Caco-2 (cell line): ENCODE measurements at regions not wholly inside any gene's neighbourhood (a gene's known extent, or its start where the extent isn't known, plus 50 kb on each side); places are given as distances from the start of the nearest gene placed in this dataset.

Experiments
- BruUV-seq: library from RNA; stranded (reverse); fragments of 400-500 nt; replicated peaks from 2 replicates; lab custom pipeline; 2021; lab: Mats Ljungman, UMichigan
- CTCF ChIA-PET: fragments of 300-600 bp; sonication (Branson Sonifier 250); formaldehyde crosslinking; loops from one replicate; lab custom pipeline; 2022; ENCODE audit warnings: antibody characterized with exemption; lab: Charles Lee
- POLR2A ChIA-PET: fragments of 300-600 bp; sonication (Branson Sonifier 250); formaldehyde crosslinking; loops from one replicate; lab custom pipeline; 2022; ENCODE audit warnings: antibody characterized with exemption; lab: Charles Lee
- DNase-seq, 2 experiments: peaks; one replicate each; pipeline versions ENCODE4 v3.0.0 to v3.0.0-alpha.2; 2020 to 2022
- H3K27me3 ChIP-seq: replicated peaks from 2 replicates; pipeline ENCODE4 v1.6.0; 2011; ENCODE audit warnings: low read length; ENCODE audit not compliant: control insufficient read depth, insufficient read depth
- H3K36me3 ChIP-seq: 2 replicates; pipeline ENCODE4 v1.5.1; 2011; ENCODE audit warnings: low read length; ENCODE audit not compliant: control insufficient read depth, insufficient read depth
- H3K4me1 ChIP-seq: fragments of 250-450 bp; sonication (Bioruptor Pico); 2 replicates; pipeline ENCODE4 v1.5.1; 2020; ENCODE audit warnings: mild to moderate bottlenecking
- H3K4me3 ChIP-seq: 2 replicates; pipeline ENCODE4 v1.5.1; 2011; ENCODE audit warnings: low read depth, mild to moderate bottlenecking, control low read depth, low read length
- H3K9me3 ChIP-seq: fragments of 250-450 bp; sonication (Bioruptor Pico); 2 replicates; pipeline ENCODE4 v1.5.1; 2020; ENCODE audit warnings: mild to moderate bottlenecking, moderate library complexity
- H3K27ac Mint-ChIP-seq: one replicate; pipeline ENCODE4 v1.8.0; 2022; ENCODE audit warnings: mixed read lengths; ENCODE audit not compliant: unreplicated experiment
- H3K27me3 Mint-ChIP-seq: one replicate; pipeline ENCODE4 v1.8.0; 2022; ENCODE audit warnings: mixed read lengths; ENCODE audit not compliant: insufficient read depth, unreplicated experiment
- H3K36me3 Mint-ChIP-seq: one replicate; pipeline ENCODE4 v1.8.0; 2022; ENCODE audit warnings: mild to moderate bottlenecking, mixed read lengths; ENCODE audit not compliant: insufficient read depth, unreplicated experiment
- H3K4me1 Mint-ChIP-seq: one replicate; pipeline ENCODE4 v1.8.0; 2022; ENCODE audit warnings: low read depth, mixed read lengths; ENCODE audit not compliant: unreplicated experiment
- H3K4me3 Mint-ChIP-seq: one replicate; pipeline ENCODE4 v1.8.0; 2022; ENCODE audit warnings: mild to moderate bottlenecking, moderate library complexity, mixed read lengths; ENCODE audit not compliant: unreplicated experiment
- H3K9me3 Mint-ChIP-seq: one replicate; pipeline ENCODE4 v1.8.0; 2022; ENCODE audit warnings: mixed read lengths; ENCODE audit not compliant: unreplicated experiment
- intact Hi-C: fragments of 100-400 bp; cut with micrococcal nuclease; formaldehyde crosslinking; loops from one replicate; pipeline ENCODE4 v1.10.0; 2022; ENCODE audit not compliant: unreplicated experiment
- TF ChIP-seq, protein P1 (sequence below), 2 experiments: fragments of 200-600 bp in 1 of 2; IDR thresholded peaks; 1 replicate in 1 of 2; 2 replicates in 1 of 2; pipeline versions ENCODE4 v1.5.1 to v1.8.0; 2011 to 2022; ENCODE audit warnings: antibody characterized with exemption in 1 of 2, control low read depth in 1 of 2, inconsistent platforms in 1 of 2, low read depth in 1 of 2, low read length in 1 of 2, mild to moderate bottlenecking in 1 of 2, moderate library complexity in 1 of 2; ENCODE audit not compliant: insufficient read depth in 1 of 2, severe bottlenecking in 1 of 2, unreplicated experiment in 1 of 2

DNA sequence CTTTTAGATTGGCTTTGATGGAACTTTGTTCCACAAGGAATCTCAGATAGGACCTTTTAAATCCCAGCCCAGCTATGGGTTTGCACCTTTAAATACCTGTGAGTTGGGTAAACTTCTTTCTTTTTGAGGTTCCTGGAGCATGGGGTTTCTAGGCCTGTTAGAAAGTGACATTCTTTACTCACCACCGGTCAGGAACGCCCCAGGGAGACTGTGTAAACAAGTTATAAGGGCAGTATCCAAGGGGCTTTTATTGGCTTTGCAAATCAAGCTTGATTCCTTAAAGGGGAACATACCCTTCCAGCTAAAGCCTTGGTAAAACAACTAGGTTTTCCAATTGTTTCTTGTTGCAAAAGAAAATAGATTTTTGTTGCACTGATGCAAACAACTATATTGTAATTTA, 93.4 kb downstream of the TENT5D start:
- ChIA-PET CTCF (no interaction called here), POLR2A (no interaction called here)
- H3K36me3 ChIP-seq, result no peaks in the 10 kb centered on the region
- H3K27ac Mint-ChIP-seq, result no peak overlapping the region
- H3K9me3 Mint-ChIP-seq, result no peaks in the 10 kb centered on the region
- no peaks in the 10 kb centered on the region for H3K4me1 ChIP-seq
- no peaks in the 10 kb centered on the region for H3K36me3 Mint-ChIP-seq
- peaks cover 12% of the 10 kb centered on the region for H3K4me1 Mint-ChIP-seq
- TF ChIP-seq, protein P1, sequence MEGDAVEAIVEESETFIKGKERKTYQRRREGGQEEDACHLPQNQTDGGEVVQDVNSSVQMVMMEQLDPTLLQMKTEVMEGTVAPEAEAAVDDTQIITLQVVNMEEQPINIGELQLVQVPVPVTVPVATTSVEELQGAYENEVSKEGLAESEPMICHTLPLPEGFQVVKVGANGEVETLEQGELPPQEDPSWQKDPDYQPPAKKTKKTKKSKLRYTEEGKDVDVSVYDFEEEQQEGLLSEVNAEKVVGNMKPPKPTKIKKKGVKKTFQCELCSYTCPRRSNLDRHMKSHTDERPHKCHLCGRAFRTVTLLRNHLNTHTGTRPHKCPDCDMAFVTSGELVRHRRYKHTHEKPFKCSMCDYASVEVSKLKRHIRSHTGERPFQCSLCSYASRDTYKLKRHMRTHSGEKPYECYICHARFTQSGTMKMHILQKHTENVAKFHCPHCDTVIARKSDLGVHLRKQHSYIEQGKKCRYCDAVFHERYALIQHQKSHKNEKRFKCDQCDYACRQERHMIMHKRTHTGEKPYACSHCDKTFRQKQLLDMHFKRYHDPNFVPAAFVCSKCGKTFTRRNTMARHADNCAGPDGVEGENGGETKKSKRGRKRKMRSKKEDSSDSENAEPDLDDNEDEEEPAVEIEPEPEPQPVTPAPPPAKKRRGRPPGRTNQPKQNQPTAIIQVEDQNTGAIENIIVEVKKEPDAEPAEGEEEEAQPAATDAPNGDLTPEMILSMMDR (IDR thresholded peaks at IDR 0.05; ENCODE audit: insufficient read depth in 1 of 2, low read depth in 1 of 2, low read length in 1 of 2, severe bottlenecking in 1 of 2, unreplicated experiment in 1 of 2), result no peak
- DNase-seq, result no peak
- H3K27me3 ChIP-seq, result no peaks in the 10 kb centered on the region
- H3K27me3 Mint-ChIP-seq, result no peaks in the 10 kb centered on the region
- no TSS peak for BruUV-seq
- no peaks in the 10 kb centered on the region for H3K9me3 ChIP-seq
- intact Hi-C loops, result no loop called here
- H3K4me3 Mint-ChIP-seq, result no peak overlapping the region
- no peak overlapping the region for H3K4me3 ChIP-seq

DNA sequence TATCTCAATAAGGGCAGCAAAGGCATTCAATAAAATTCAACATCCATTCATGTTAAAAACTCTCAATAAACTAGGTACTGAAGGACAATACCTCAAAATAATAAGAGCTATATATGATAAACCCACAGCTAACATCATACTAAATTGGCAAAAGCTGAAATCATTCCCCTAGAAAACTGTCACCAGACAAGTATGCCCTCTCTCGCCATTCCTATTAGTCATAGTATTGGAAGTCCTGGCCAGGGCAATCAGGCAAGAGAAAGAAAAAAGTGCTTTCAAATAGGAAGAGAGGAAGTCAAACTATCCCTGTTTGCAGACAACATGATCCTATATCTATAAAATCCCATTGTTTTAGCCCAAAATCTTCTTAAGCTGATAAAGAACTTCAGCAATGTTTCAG, 116.8 kb downstream of the TENT5D start:
- Mint-ChIP-seq H3K4me1 (no peaks in the 10 kb centered on the region), H3K4me3 (no peak overlapping the region), H3K36me3 (no peaks in the 10 kb centered on the region), H3K9me3 (no peaks in the 10 kb centered on the region), H3K27ac (no peak overlapping the region), H3K27me3 (no peaks in the 10 kb centered on the region)
- no peaks in the 10 kb centered on the region for H3K36me3 ChIP-seq
- TF ChIP-seq, protein P1 (IDR thresholded peaks at IDR 0.05; ENCODE audit: insufficient read depth in 1 of 2, low read depth in 1 of 2, low read length in 1 of 2, severe bottlenecking in 1 of 2, unreplicated experiment in 1 of 2), result no peak
- no peak for DNase-seq
- no peaks in the 10 kb centered on the region for H3K27me3 ChIP-seq
- ChIA-PET CTCF (no interaction called here), POLR2A (no interaction called here)
- no peaks in the 10 kb centered on the region for H3K4me1 ChIP-seq
- BruUV-seq, result no TSS peak
- H3K9me3 ChIP-seq, result no peaks in the 10 kb centered on the region
- intact Hi-C loops, result no loop called here
- H3K4me3 ChIP-seq, result no peak overlapping the region

DNA sequence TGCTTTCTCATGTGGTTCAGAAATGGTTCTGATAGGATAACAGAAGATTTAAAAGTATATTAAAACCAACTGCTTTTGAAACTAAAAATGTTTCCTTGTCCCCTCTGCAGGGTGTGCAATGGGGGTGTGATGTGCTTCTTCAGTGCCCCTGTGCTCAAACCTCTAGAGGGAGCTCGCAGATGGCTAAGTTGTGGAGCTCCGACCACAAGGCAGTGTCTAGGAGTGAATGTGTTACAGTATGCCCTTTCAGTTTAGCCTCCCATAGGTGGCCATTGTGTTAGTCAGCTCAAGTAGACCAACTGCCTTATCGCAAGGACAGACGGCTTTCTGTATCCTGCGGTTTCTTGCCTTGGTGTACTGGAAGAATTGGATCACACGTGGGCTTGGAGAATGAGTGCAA, 130.5 kb downstream of the TENT5D start:
- H3K4me1 Mint-ChIP-seq, result no peaks in the 10 kb centered on the region
- no peaks in the 10 kb centered on the region for H3K36me3 Mint-ChIP-seq
- H3K27ac Mint-ChIP-seq, result no peak overlapping the region
- no TSS peak for BruUV-seq
- intact Hi-C loops, result no loop called here
- no peaks in the 10 kb centered on the region for H3K36me3 ChIP-seq
- TF ChIP-seq, protein P1 (IDR thresholded peaks at IDR 0.05; ENCODE audit: insufficient read depth in 1 of 2, low read depth in 1 of 2, low read length in 1 of 2, severe bottlenecking in 1 of 2, unreplicated experiment in 1 of 2), result peak in 1 of 2 experiments; percentile 17
- H3K4me3 Mint-ChIP-seq, result no peak overlapping the region
- H3K4me1 ChIP-seq, result no peaks in the 10 kb centered on the region
- H3K4me3 ChIP-seq, result no peak overlapping the region
- no peaks in the 10 kb centered on the region for H3K9me3 Mint-ChIP-seq
- ChIA-PET CTCF (no interaction called here), POLR2A (no interaction called here)
- no peaks in the 10 kb centered on the region for H3K27me3 Mint-ChIP-seq
- DNase-seq, result peak in 1 of 2 experiments; percentile 6
- H3K9me3 ChIP-seq, result no peaks in the 10 kb centered on the region
- H3K27me3 ChIP-seq, result no peaks in the 10 kb centered on the region
